ENCODE measurements at regions not wholly inside any gene's neighbourhood (a gene's known extent, or its start where the extent isn't known, plus 50 kb on each side); places are given as distances from the start of the nearest gene placed in this dataset.

DNA sequence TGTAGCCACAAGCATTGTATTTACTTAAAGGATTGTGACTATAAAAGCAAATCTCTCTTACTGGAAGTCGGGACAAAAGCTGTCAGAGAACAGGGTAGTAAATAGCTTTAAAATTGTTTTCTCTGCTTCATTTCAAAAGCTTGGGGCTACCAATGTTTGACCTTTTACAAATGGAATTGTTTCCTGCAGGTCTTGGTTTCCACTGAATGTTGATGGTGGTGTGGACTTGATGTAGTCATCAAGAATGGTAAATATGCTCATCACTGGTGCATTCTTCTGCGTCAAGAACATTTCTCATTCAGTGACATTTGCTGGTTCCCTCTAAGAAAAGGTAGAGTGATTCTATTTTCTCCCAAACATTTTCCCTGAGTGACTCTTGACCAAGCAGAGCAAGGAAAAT, 435.4 kb upstream of the KHDRBS2 start:
- TF ChIP-seq, protein P1, sequence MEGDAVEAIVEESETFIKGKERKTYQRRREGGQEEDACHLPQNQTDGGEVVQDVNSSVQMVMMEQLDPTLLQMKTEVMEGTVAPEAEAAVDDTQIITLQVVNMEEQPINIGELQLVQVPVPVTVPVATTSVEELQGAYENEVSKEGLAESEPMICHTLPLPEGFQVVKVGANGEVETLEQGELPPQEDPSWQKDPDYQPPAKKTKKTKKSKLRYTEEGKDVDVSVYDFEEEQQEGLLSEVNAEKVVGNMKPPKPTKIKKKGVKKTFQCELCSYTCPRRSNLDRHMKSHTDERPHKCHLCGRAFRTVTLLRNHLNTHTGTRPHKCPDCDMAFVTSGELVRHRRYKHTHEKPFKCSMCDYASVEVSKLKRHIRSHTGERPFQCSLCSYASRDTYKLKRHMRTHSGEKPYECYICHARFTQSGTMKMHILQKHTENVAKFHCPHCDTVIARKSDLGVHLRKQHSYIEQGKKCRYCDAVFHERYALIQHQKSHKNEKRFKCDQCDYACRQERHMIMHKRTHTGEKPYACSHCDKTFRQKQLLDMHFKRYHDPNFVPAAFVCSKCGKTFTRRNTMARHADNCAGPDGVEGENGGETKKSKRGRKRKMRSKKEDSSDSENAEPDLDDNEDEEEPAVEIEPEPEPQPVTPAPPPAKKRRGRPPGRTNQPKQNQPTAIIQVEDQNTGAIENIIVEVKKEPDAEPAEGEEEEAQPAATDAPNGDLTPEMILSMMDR (conservative IDR thresholded peaks at IDR 0.05; ENCODE audit: low read depth, low read length) = no peak
- TF ChIP-seq EZH2 (IDR thresholded peaks at IDR 0.05; ENCODE audit: borderline replicate concordance, low read depth, low read length, poor library complexity, severe bottlenecking) = no peak

Measured in A673 (cell line).